Lower lobe of right lung (tissue), 2 donors: ENCODE measurements at regions not wholly inside any gene's neighbourhood (a gene's known extent, or its start where the extent isn't known, plus 50 kb on each side); places are given as distances from the start of the nearest gene placed in this dataset.

Source experiments
- ATAC-seq, 2 donors: fragments of 200-7000 bp; cut with Tn5 transposase; one replicate each; pipeline ENCODE4 v1.9.1; 2020 to 2022; ENCODE audit warnings: mild to moderate bottlenecking in 2 of 2, moderate library complexity in 2 of 2
- DNase-seq: peaks from one replicate; pipeline ENCODE4 v3.0.0-alpha.2; 2020
- H3K27ac ChIP-seq: fragments of 200-600 bp; one replicate; pipeline ENCODE4 v1.8.0; 2022
- H3K27me3 ChIP-seq: fragments of 200-600 bp; one replicate; pipeline ENCODE4 v1.8.0; 2022; ENCODE audit warnings: low read depth
- H3K36me3 ChIP-seq: fragments of 200-600 bp; one replicate; pipeline ENCODE4 v1.8.0; 2022; ENCODE audit warnings: mild to moderate bottlenecking
- H3K4me1 ChIP-seq: fragments of 200-600 bp; one replicate; pipeline ENCODE4 v1.8.0; 2022
- H3K4me3 ChIP-seq: fragments of 200-600 bp; one replicate; pipeline ENCODE4 v1.8.0; 2022; ENCODE audit warnings: mild to moderate bottlenecking
- H3K9me3 ChIP-seq: fragments of 200-600 bp; one replicate; pipeline ENCODE4 v1.8.0; 2022
- intact Hi-C: fragments of 100-400 bp; cut with DNase I; formaldehyde crosslinking; loops from one replicate; pipeline ENCODE4 v1.11.0; 2022
- TF ChIP-seq, protein P1 (sequence below): fragments of 200-600 bp; IDR thresholded peaks from one replicate; pipeline ENCODE4 v1.8.0; 2022; ENCODE audit warnings: antibody characterized with exemption, mild to moderate bottlenecking
- donor health status: DM: no; HTN: yes; CAD: no; lungs with severe emphysema.

DNA sequence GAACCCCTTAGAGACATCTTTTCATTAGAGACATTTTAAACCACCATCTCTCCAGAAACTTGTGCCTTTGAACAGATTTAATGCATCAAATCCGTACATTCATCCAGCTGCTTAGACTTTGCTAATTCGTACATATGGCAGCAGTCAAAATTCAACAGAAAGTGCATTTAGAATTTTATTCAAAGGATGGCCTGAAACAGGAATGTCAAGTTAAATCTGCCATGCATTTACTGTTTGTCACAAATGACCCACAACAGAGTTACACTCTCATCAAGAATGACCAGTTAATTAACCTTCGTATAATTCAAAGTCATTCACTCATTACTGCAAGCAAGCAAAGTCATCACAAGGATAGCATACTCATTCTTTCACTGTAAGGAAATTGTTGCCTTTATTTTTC lies 284.3 kb downstream of the SLC7A11 start:
- H3K4me3 ChIP-seq = no peak overlapping the region
- H3K4me1 ChIP-seq = peaks cover 5% of the 10 kb centered on the region
- TF ChIP-seq, protein P1, sequence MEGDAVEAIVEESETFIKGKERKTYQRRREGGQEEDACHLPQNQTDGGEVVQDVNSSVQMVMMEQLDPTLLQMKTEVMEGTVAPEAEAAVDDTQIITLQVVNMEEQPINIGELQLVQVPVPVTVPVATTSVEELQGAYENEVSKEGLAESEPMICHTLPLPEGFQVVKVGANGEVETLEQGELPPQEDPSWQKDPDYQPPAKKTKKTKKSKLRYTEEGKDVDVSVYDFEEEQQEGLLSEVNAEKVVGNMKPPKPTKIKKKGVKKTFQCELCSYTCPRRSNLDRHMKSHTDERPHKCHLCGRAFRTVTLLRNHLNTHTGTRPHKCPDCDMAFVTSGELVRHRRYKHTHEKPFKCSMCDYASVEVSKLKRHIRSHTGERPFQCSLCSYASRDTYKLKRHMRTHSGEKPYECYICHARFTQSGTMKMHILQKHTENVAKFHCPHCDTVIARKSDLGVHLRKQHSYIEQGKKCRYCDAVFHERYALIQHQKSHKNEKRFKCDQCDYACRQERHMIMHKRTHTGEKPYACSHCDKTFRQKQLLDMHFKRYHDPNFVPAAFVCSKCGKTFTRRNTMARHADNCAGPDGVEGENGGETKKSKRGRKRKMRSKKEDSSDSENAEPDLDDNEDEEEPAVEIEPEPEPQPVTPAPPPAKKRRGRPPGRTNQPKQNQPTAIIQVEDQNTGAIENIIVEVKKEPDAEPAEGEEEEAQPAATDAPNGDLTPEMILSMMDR = no peak
- ATAC-seq (no peak), DNase-seq (no peak)
- H3K27me3 ChIP-seq = no peaks in the 10 kb centered on the region
- H3K27ac ChIP-seq = no peak overlapping the region
- H3K9me3 ChIP-seq = no peaks in the 10 kb centered on the region
- H3K36me3 ChIP-seq = no peaks in the 10 kb centered on the region
- intact Hi-C loops = no loop called here

DNA sequence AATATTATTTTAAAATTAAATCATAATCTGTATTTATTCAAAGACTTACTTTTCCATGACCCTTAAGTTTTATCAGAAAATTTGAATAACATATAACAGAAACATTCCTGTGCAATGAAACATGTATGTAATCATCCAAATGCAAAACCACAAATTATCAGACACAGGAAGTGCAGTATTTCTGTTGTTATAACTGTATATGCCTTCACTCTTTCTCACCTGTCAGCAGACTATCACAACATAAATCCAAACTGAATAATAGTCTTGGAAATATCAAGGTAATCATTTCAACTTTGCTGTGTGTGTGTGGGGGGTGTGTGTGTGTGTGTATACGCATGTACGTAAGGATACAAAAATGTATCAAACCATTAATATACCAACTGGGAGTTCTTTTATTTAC lies 285.9 kb downstream of the SLC7A11 start:
- Histone ChIP-seq H3K4me1 (peaks cover 5% of the 10 kb centered on the region), H3K27me3 (no peaks in the 10 kb centered on the region), H3K27ac (no peak overlapping the region), H3K4me3 (no peak overlapping the region), H3K36me3 (no peaks in the 10 kb centered on the region), H3K9me3 (no peaks in the 10 kb centered on the region)
- no peak for ATAC-seq
- no peak for DNase-seq
- TF ChIP-seq, protein P1 = no peak
- intact Hi-C loops = no loop called here

DNA sequence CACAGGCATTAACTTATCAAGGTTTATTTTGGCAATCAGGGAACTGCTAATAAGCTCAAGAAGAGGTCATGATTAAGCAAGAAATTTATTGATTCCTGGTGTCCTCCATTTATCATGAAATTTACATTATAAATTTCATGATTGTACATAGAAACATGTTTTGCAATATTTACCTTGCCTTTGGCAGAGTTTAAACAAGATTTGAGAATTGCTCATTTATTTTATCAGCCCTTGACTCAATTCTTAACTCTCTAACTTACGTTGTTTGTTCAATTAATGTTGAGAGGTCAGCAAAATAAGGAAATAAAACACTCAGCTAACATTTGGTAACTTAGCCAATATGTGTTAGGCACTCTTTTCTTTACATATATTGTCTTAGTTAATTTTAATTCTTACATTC lies 286.6 kb downstream of the SLC7A11 start:
- Histone ChIP-seq H3K9me3 (no peaks in the 10 kb centered on the region), H3K27ac (no peak overlapping the region), H3K36me3 (no peaks in the 10 kb centered on the region), H3K4me1 (peaks cover 4% of the 10 kb centered on the region), H3K4me3 (no peak overlapping the region), H3K27me3 (no peaks in the 10 kb centered on the region)
- ATAC-seq (peak in 1 of 2 donors; percentile 68), DNase-seq (no peak)
- TF ChIP-seq, protein P1 = no peak
- intact Hi-C loops = no loop called here

DNA sequence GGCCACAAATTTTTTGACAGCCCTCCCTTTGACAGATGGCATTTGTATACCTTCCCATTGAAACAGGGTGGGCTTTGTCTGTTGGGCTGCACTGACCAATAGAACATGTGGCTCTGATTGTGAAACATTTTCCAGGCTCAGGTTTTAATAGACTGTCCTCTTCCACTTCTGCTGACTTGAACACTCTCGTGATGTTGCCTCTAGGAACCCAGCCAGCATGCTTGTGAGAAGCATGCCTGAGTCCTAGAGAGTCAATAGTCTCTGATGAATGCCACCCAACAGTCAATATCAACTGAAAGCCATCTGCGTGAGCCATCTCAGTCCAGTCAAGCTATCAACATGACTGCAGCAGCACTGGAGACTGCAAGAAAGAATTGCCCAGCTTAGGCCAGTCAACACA lies 290.0 kb downstream of the SLC7A11 start:
- Histone ChIP-seq H3K27me3 (no peaks in the 10 kb centered on the region), H3K36me3 (no peaks in the 10 kb centered on the region), H3K4me1 (no peaks in the 10 kb centered on the region), H3K27ac (no peak overlapping the region), H3K9me3 (no peaks in the 10 kb centered on the region), H3K4me3 (no peak overlapping the region)
- intact Hi-C loops = no loop called here
- peak in 1 of 2 donors; percentile 42 for ATAC-seq
- TF ChIP-seq, protein P1 = no peak
- no peak for DNase-seq

DNA sequence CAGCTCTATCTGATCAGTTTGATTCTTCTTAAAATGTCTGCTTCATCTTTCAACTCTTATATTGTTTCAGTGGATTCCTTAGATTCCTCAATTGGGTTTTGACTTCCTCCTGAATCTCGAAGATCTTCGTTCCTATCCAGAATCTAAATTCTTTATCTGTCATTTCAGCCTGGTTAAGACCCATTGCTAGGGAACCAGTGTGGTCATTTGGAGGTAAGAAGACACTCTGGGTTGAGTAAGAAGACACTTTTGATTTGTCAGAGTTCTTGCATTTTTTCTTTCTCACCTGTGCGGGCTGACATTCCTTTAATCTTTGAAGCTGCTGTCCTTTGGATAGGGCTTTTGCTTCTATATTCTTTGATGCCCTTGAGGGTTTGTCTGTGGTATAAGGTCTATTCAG lies 291.9 kb downstream of the SLC7A11 start:
- no peak for ATAC-seq
- intact Hi-C loops = no loop called here
- H3K4me3 ChIP-seq = no peak overlapping the region

More for the DNA sequence above, 291.9 kb downstream of the SLC7A11 start:
- TF ChIP-seq, protein P1 = no peak
- DNase-seq = no peak
- Histone ChIP-seq H3K36me3 (no peaks in the 10 kb centered on the region), H3K27me3 (no peaks in the 10 kb centered on the region), H3K27ac (no peak overlapping the region), H3K9me3 (no peaks in the 10 kb centered on the region), H3K4me1 (no peaks in the 10 kb centered on the region)
